HCT116 (cell line): ENCODE measurements at regions not wholly inside any gene's neighbourhood (a gene's known extent, or its start where the extent isn't known, plus 50 kb on each side); places are given as distances from the start of the nearest gene placed in this dataset.

Experiments used
- EZH2phosphoT487 ChIP-seq: fragments of 200-600 bp; IDR thresholded peaks from 2 replicates; pipeline ENCODE4 v1.6.1; 2018; ENCODE audit warnings: antibody characterized with exemption, borderline replicate concordance
- POLR2AphosphoS5 ChIP-seq: IDR thresholded peaks from 2 replicates; pipeline ENCODE4 v1.6.1; 2011; ENCODE audit warnings: mild to moderate bottlenecking, low read depth, low read length, moderate library complexity

DNA sequence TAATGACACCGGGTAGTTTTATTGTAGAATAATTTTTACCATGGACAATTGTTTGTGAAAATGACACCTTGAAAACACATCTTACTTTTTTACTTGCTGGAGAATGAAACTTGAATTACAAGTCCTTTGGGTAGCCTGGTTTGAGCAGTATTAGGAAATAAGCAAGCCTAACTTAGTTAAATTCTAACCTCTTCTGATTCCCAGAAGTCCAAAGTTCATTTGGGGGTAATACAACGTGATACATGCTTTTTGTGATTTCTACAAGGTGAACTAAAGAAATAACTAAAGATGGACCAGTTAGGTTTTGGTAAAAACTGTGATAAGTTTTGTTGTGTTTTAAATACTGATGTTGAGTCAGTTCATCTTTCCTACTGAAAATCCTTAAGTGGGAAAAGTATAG lies 135.4 kb upstream of the DMRT1 start:
- no peak for TF ChIP-seq EZH2phosphoT487
- no peak for TF ChIP-seq POLR2AphosphoS5
